ENCODE measurements at regions not wholly inside any gene's neighbourhood (a gene's known extent, or its start where the extent isn't known, plus 50 kb on each side); places are given as distances from the start of the nearest gene placed in this dataset.
"Not testable (repeated sequence)": the region's sequence is repeated elsewhere in the genome, so short reads cannot be mapped to it uniquely, and the experiment has no call there.

DNA sequence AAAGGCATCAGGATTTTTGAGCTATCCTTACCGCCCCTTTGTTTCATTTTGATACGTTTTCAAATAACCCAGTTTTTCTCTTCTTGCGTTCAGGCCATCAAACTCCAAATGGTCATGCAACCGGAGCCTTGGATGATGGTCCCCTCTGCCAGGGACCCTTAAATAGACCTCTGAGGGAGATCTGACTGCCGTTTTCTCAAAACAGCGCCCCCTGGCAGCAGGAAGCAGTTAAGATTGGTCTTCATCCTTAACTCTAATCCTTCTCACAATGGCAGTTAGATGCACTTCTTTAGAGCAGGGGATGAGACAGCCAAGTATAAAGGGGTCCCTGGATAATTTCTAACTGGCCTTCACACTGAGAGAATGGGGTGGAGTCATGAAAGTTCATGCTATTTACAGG, 525.0 kb upstream of the SPANXN1 start:
- DNase-seq (ENCODE audit: low read depth, low spot score) = no peak
- H3K4me1 Mint-ChIP-seq = peaks cover 5% of the 10 kb centered on the region
- TF ChIP-seq, protein P1, sequence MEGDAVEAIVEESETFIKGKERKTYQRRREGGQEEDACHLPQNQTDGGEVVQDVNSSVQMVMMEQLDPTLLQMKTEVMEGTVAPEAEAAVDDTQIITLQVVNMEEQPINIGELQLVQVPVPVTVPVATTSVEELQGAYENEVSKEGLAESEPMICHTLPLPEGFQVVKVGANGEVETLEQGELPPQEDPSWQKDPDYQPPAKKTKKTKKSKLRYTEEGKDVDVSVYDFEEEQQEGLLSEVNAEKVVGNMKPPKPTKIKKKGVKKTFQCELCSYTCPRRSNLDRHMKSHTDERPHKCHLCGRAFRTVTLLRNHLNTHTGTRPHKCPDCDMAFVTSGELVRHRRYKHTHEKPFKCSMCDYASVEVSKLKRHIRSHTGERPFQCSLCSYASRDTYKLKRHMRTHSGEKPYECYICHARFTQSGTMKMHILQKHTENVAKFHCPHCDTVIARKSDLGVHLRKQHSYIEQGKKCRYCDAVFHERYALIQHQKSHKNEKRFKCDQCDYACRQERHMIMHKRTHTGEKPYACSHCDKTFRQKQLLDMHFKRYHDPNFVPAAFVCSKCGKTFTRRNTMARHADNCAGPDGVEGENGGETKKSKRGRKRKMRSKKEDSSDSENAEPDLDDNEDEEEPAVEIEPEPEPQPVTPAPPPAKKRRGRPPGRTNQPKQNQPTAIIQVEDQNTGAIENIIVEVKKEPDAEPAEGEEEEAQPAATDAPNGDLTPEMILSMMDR (conservative IDR thresholded peaks at IDR 0.05) = peak; percentile 15
- no peak overlapping the region for H3K4me3 Mint-ChIP-seq
- H3K36me3 Mint-ChIP-seq (ENCODE audit: low read depth) = peaks cover 5% of the 10 kb centered on the region
- peaks cover 8% of the 10 kb centered on the region for H3K9me3 Mint-ChIP-seq
- no peaks in the 10 kb centered on the region for H3K27me3 Mint-ChIP-seq (ENCODE audit: low read depth)
- H3K27ac Mint-ChIP-seq (ENCODE audit: unreplicated experiment) = no peak overlapping the region

DNA sequence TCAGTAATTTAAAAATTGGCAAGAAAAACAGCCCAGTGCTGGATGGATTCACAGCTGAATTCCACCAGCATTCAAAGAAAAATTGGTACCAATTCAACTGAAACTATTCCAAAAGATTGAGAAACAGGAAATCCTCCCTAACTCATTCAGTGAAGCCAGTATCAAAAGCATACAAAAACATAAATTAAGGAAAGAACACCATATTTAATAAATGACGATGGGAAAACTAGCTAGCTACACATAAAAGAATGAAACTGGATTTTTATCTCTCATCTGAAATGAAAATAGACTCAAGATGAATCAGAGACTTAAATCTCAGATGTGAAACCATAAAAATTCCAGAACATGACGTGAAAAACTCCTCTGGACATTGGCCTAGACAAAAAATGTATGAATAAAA, 516.8 kb upstream of the SPANXN1 start:
- H3K4me3 Mint-ChIP-seq = no peak overlapping the region
- H3K27me3 Mint-ChIP-seq (ENCODE audit: low read depth) = no peaks in the 10 kb centered on the region
- H3K4me1 Mint-ChIP-seq = peaks cover 2% of the 10 kb centered on the region
- H3K9me3 Mint-ChIP-seq = peaks cover 12% of the 10 kb centered on the region
- no peak for DNase-seq (ENCODE audit: low read depth, low spot score)
- peaks cover 2% of the 10 kb centered on the region for H3K36me3 Mint-ChIP-seq (ENCODE audit: low read depth)
- H3K27ac Mint-ChIP-seq (ENCODE audit: unreplicated experiment) = no peak overlapping the region
- TF ChIP-seq, protein P1 (conservative IDR thresholded peaks at IDR 0.05) = no peak

GRCh38 chrX:144732588-144732987, 514.7 kb upstream of the SPANXN1 start:
- no peak for DNase-seq (ENCODE audit: low read depth, low spot score)
- Mint-ChIP-seq H3K27ac (ENCODE audit: unreplicated experiment) (no peak overlapping the region), H3K4me3 (no peak overlapping the region), H3K4me1 (no peaks in the 10 kb centered on the region), H3K9me3 (peaks cover 9% of the 10 kb centered on the region), H3K36me3 (ENCODE audit: low read depth) (no peaks in the 10 kb centered on the region), H3K27me3 (ENCODE audit: low read depth) (no peaks in the 10 kb centered on the region)
- TF ChIP-seq, protein P1 (conservative IDR thresholded peaks at IDR 0.05) = no peak

DNA sequence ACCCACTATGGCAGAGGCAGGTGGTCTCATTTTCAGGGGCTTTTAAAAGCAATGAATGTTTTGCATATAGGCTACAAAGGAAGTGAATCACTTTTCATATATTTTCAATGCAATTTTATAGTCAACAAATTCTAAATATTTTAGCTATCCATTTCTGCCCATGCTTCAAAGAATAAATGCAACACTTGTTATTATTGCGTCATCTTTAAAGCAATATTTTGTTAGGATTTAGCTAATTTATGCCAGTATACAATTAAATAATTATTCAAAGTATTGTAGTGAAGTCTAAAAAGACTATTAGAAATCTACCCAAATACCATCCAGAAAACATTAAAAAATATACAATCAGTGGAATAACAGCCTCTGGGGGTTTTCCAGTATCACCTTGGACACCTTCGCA, 509.1 kb upstream of the SPANXN1 start:
- Mint-ChIP-seq H3K4me1 (no peaks in the 10 kb centered on the region), H3K27me3 (ENCODE audit: low read depth) (no peaks in the 10 kb centered on the region), H3K27ac (ENCODE audit: unreplicated experiment) (no peak overlapping the region), H3K36me3 (ENCODE audit: low read depth) (no peaks in the 10 kb centered on the region), H3K9me3 (peaks cover 11% of the 10 kb centered on the region), H3K4me3 (no peak overlapping the region)
- no peak for DNase-seq (ENCODE audit: low read depth, low spot score)
- TF ChIP-seq, protein P1 (conservative IDR thresholded peaks at IDR 0.05) = no peak

GRCh38 chrX:144768540-144768939, 478.8 kb upstream of the SPANXN1 start:
- Mint-ChIP-seq H3K4me3 (no peak overlapping the region), H3K36me3 (ENCODE audit: low read depth) (peaks cover 3% of the 10 kb centered on the region), H3K9me3 (peaks cover 11% of the 10 kb centered on the region), H3K4me1 (no peaks in the 10 kb centered on the region), H3K27ac (ENCODE audit: unreplicated experiment) (no peak overlapping the region), H3K27me3 (ENCODE audit: low read depth) (no peaks in the 10 kb centered on the region)
- TF ChIP-seq, protein P1 (conservative IDR thresholded peaks at IDR 0.05) = no peak
- DNase-seq (ENCODE audit: low read depth, low spot score) = no peak

GRCh38 chrX:144783528-144783927, 463.8 kb upstream of the SPANXN1 start:
- not testable (repeated sequence) for H3K4me3 Mint-ChIP-seq; H3K27me3 Mint-ChIP-seq (ENCODE audit: low read depth); H3K4me1 Mint-ChIP-seq; H3K27ac Mint-ChIP-seq (ENCODE audit: unreplicated experiment); DNase-seq (ENCODE audit: low read depth, low spot score)
- H3K36me3 Mint-ChIP-seq (ENCODE audit: low read depth) = peaks cover 10% of the 10 kb centered on the region
- peaks cover 15% of the 10 kb centered on the region for H3K9me3 Mint-ChIP-seq

Measured in neural crest cell (in vitro differentiated cells).